ENCODE measurements at regions not wholly inside any gene's neighbourhood (a gene's known extent, or its start where the extent isn't known, plus 50 kb on each side); places are given as distances from the start of the nearest gene placed in this dataset.

GRCh38 chr12:64998371-64999147, 122.5 kb downstream of the WIF1 start:
- BruUV-seq (replicated peaks), result no TSS peak
- no peak overlapping the region for H3K4me3 Mint-ChIP-seq (ENCODE audit: unreplicated experiment)
- Histone ChIP-seq H3K4me3 (ENCODE audit: low read depth, low read length) (no peak overlapping the region), H3K4me1 (peaks cover 43% of the 10 kb centered on the region), H3K27me3 (replicated peaks; ENCODE audit: control insufficient read depth, insufficient read depth, low read length) (no peaks in the 10 kb centered on the region), H3K9me3 (no peaks in the 10 kb centered on the region), H3K36me3 (ENCODE audit: control insufficient read depth, insufficient read depth, low read length) (no peaks in the 10 kb centered on the region; the same call in 1 of the 2 replicates)
- no peaks in the 10 kb centered on the region for H3K27me3 Mint-ChIP-seq (ENCODE audit: insufficient read depth, unreplicated experiment)
- H3K27ac Mint-ChIP-seq (ENCODE audit: unreplicated experiment), result peak overlapping the region; percentile 42
- POLR2A ChIA-PET, result no interaction called here
- CTCF ChIA-PET, result interaction anchor here (1.3 kb wide), 1 partner anchor 94 kb away, joined by 3 read pairs; no protein-coding TSS in a partner anchor
- H3K9me3 Mint-ChIP-seq (ENCODE audit: unreplicated experiment), result peaks cover 36% of the 10 kb centered on the region
- H3K4me1 Mint-ChIP-seq (ENCODE audit: low read depth, unreplicated experiment), result peaks cover 31% of the 10 kb centered on the region
- intact Hi-C loops (cut with micrococcal nuclease; ENCODE audit: unreplicated experiment), result no loop called here
- no peak for TF ChIP-seq CTCF (IDR thresholded peaks at IDR 0.05; ENCODE audit: insufficient read depth in 1 of 2, low read depth in 1 of 2, low read length in 1 of 2, severe bottlenecking in 1 of 2, unreplicated experiment in 1 of 2)
- no peak for DNase-seq
- no peaks in the 10 kb centered on the region for H3K36me3 Mint-ChIP-seq (ENCODE audit: insufficient read depth, unreplicated experiment)

- H3K36me3 Mint-ChIP-seq (ENCODE audit: insufficient read depth, unreplicated experiment), result no peaks in the 10 kb centered on the region
- Histone ChIP-seq H3K4me3 (ENCODE audit: low read depth, low read length) (no peak overlapping the region), H3K9me3 (no peaks in the 10 kb centered on the region), H3K36me3 (ENCODE audit: control insufficient read depth, insufficient read depth, low read length) (no peaks in the 10 kb centered on the region; the same call in 1 of the 2 replicates), H3K27me3 (replicated peaks; ENCODE audit: control insufficient read depth, insufficient read depth, low read length) (no peaks in the 10 kb centered on the region), H3K4me1 (peaks cover 43% of the 10 kb centered on the region)
- peak overlapping the region; percentile 42 for H3K27ac Mint-ChIP-seq (ENCODE audit: unreplicated experiment)
- no peak for DNase-seq
- intact Hi-C loops (cut with micrococcal nuclease; ENCODE audit: unreplicated experiment), result no loop called here
- BruUV-seq (replicated peaks), result no TSS peak
- peaks cover 31% of the 10 kb centered on the region for H3K4me1 Mint-ChIP-seq (ENCODE audit: low read depth, unreplicated experiment)
- no peaks in the 10 kb centered on the region for H3K27me3 Mint-ChIP-seq (ENCODE audit: insufficient read depth, unreplicated experiment)
- ChIA-PET CTCF (no interaction called here), POLR2A (no interaction called here)
- TF ChIP-seq CTCF (IDR thresholded peaks at IDR 0.05; ENCODE audit: insufficient read depth in 1 of 2, low read depth in 1 of 2, low read length in 1 of 2, severe bottlenecking in 1 of 2, unreplicated experiment in 1 of 2), result no peak
- peaks cover 38% of the 10 kb centered on the region for H3K9me3 Mint-ChIP-seq (ENCODE audit: unreplicated experiment)
- H3K4me3 Mint-ChIP-seq (ENCODE audit: unreplicated experiment), result no peak overlapping the region
Measured at GRCh38 chr12:64999148-64999425, 122.0 kb downstream of the WIF1 start.
